Gastrocnemius medialis (tissue), 4 donors: ENCODE measurements at regions not wholly inside any gene's neighbourhood (a gene's known extent, or its start where the extent isn't known, plus 50 kb on each side); places are given as distances from the start of the nearest gene placed in this dataset.

Experiments used
- CTCF ChIP-seq, 5 experiments: fragments of 450-650 bp in 3 of 5; fragments of 200-600 bp in 2 of 5; sonication (generic) in 2 of 5; IDR thresholded peaks in 4 of 5; conservative IDR thresholded peaks in 1 of 5; 1 replicate in 4 of 5; 2 replicates in 1 of 5; pipeline ENCODE4 v1.5.1; 2016 to 2019; ENCODE audit warnings: antibody characterized with exemption in 5 of 5, mild to moderate bottlenecking in 3 of 5, moderate library complexity in 3 of 5
- POLR2A ChIP-seq, 2 donors: fragments of 450-650 bp; IDR thresholded peaks; one replicate each; pipeline ENCODE4 v1.6.1; 2017; ENCODE audit warnings: antibody characterized with exemption in 2 of 2, mild to moderate bottlenecking in 2 of 2, moderate library complexity in 2 of 2

DNA sequence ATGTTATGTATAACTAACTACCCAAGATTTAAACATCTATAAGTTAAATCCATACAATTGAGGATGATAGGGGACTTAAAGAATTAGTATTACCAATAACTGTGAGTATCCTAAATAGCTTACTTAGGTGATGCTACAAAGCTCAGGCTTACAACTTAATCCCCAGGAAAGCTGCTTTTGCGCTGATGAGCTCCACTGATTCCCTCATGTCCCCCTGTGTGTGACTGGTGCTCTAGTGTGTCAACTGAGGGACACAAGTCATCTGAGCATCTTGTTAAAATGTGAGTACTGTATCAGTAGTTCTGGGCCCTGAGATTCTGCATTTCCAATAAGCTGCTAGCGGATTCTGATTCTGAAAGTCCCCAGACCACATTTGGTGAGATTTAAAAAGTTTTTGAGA lies 1458.8 kb downstream of the MRPL39 start:
- TF ChIP-seq CTCF (IDR thresholded peaks at IDR 0.05 in 4 of 5, conservative IDR thresholded peaks at IDR 0.05 in 1 of 5) = no peak
- TF ChIP-seq POLR2A (IDR thresholded peaks at IDR 0.05) = no peak
